ENCODE measurements at regions not wholly inside any gene's neighbourhood (a gene's known extent, or its start where the extent isn't known, plus 50 kb on each side); places are given as distances from the start of the nearest gene placed in this dataset.

- no peak overlapping the region for H3K27ac Mint-ChIP-seq
Measured at GRCh38 chr12:24527102-24527501, 421.8 kb downstream of the BCAT1 start.

GRCh38 chr12:24522736-24523135 lies 426.2 kb downstream of the BCAT1 start:
- no peak overlapping the region for H3K27ac Mint-ChIP-seq
- H3F3A ChIP-seq (ENCODE audit: low read depth): no peaks in the 10 kb centered on the region
- no peak for TF ChIP-seq EZH2 (IDR thresholded peaks at IDR 0.05)
- TF ChIP-seq CTCF (IDR thresholded peaks at IDR 0.05): no peak
- TF ChIP-seq EZH2phosphoT487 (IDR thresholded peaks at IDR 0.05): no peak
- no peak overlapping the region for H3K9ac ChIP-seq
- no peak overlapping the region for H3K4me3 Mint-ChIP-seq
- no peak overlapping the region for H3K4me2 ChIP-seq
- no peaks in the 10 kb centered on the region for H3K4me1 ChIP-seq
- H3K4me1 Mint-ChIP-seq: no peaks in the 10 kb centered on the region
- DNase-seq (ENCODE audit: low spot score): no peak
- peaks cover 57% of the 10 kb centered on the region for H3K36me3 Mint-ChIP-seq
- peaks cover 2% of the 10 kb centered on the region for H3K27me3 Mint-ChIP-seq (ENCODE audit: insufficient read depth, low read depth)
- H3K9me3 Mint-ChIP-seq: peaks cover 69% of the 10 kb centered on the region
- no peaks in the 10 kb centered on the region for H4K20me1 ChIP-seq (ENCODE audit: low read depth)
- H3K36me3 ChIP-seq: peaks cover 18% of the 10 kb centered on the region
- H2AFZ ChIP-seq (replicated peaks): no peak overlapping the region
- peaks cover 12% of the 10 kb centered on the region for H3K79me2 ChIP-seq (ENCODE audit: low read depth)
- H3K9me3 ChIP-seq (ENCODE audit: low read depth): peaks cover 27% of the 10 kb centered on the region
- no peak overlapping the region for H3K27ac ChIP-seq
- no peak overlapping the region for H3K4me3 ChIP-seq
- H3K27me3 ChIP-seq: no peaks in the 10 kb centered on the region

More at GRCh38 chr12:24527102-24527501, 421.8 kb downstream of the BCAT1 start:
- Mint-ChIP-seq H3K27me3 (ENCODE audit: insufficient read depth, low read depth) (no peaks in the 10 kb centered on the region), H3K4me3 (no peak overlapping the region), H3K36me3 (peaks cover 47% of the 10 kb centered on the region), H3K9me3 (peaks cover 57% of the 10 kb centered on the region), H3K4me1 (peaks cover under 1% of the 10 kb centered on the region)
- Histone ChIP-seq H3K4me2 (no peak overlapping the region), H3K4me1 (no peaks in the 10 kb centered on the region), H3K36me3 (peaks cover 7% of the 10 kb centered on the region), H3K27me3 (no peaks in the 10 kb centered on the region), H2AFZ (replicated peaks) (no peak overlapping the region), H3F3A (ENCODE audit: low read depth) (no peaks in the 10 kb centered on the region), H4K20me1 (ENCODE audit: low read depth) (no peaks in the 10 kb centered on the region), H3K79me2 (ENCODE audit: low read depth) (peaks cover 10% of the 10 kb centered on the region), H3K4me3 (no peak overlapping the region), H3K9ac (no peak overlapping the region), H3K27ac (no peak overlapping the region), H3K9me3 (ENCODE audit: low read depth) (no peaks in the 10 kb centered on the region)
- no peak for DNase-seq (ENCODE audit: low spot score)
- TF ChIP-seq CTCF (IDR thresholded peaks at IDR 0.05): no peak
- TF ChIP-seq EZH2phosphoT487 (IDR thresholded peaks at IDR 0.05): no peak
- TF ChIP-seq EZH2 (IDR thresholded peaks at IDR 0.05): no peak

- peaks cover 12% of the 10 kb centered on the region for H3K79me2 ChIP-seq (ENCODE audit: low read depth)
- peaks cover 3% of the 10 kb centered on the region for H3K4me1 Mint-ChIP-seq
- H3K9me3 Mint-ChIP-seq: peaks cover 60% of the 10 kb centered on the region
Measured at GRCh38 chr12:24519759-24520158, 429.1 kb downstream of the BCAT1 start.

More at GRCh38 chr12:24519759-24520158, 429.1 kb downstream of the BCAT1 start:
- no peaks in the 10 kb centered on the region for H3K27me3 ChIP-seq
- no peak overlapping the region for H3K9ac ChIP-seq
- peaks cover 16% of the 10 kb centered on the region for H3K36me3 ChIP-seq
- no peaks in the 10 kb centered on the region for H3K4me1 ChIP-seq
- H3K4me2 ChIP-seq: no peak overlapping the region
- TF ChIP-seq CTCF (IDR thresholded peaks at IDR 0.05): no peak
- TF ChIP-seq EZH2 (IDR thresholded peaks at IDR 0.05): no peak
- no peak for TF ChIP-seq EZH2phosphoT487 (IDR thresholded peaks at IDR 0.05)
- Mint-ChIP-seq H3K27me3 (ENCODE audit: insufficient read depth, low read depth) (peaks cover 2% of the 10 kb centered on the region), H3K36me3 (peaks cover 46% of the 10 kb centered on the region), H3K27ac (no peak overlapping the region), H3K4me3 (no peak overlapping the region)
- H3K27ac ChIP-seq: no peak overlapping the region
- H3K9me3 ChIP-seq (ENCODE audit: low read depth): peaks cover 27% of the 10 kb centered on the region
- H3K4me3 ChIP-seq: no peak overlapping the region
- DNase-seq (ENCODE audit: low spot score): no peak
- H3F3A ChIP-seq (ENCODE audit: low read depth): no peaks in the 10 kb centered on the region
- H2AFZ ChIP-seq (replicated peaks): no peak overlapping the region
- no peaks in the 10 kb centered on the region for H4K20me1 ChIP-seq (ENCODE audit: low read depth)

Measured in neural progenitor cell (in vitro differentiated cells).